Left lung (tissue), 4 donors: ENCODE measurements at regions not wholly inside any gene's neighbourhood (a gene's known extent, or its start where the extent isn't known, plus 50 kb on each side); places are given as distances from the start of the nearest gene placed in this dataset.

Experiments used
- ATAC-seq: fragments of 200-7000 bp; cut with Tn5 transposase; one replicate; pipeline ENCODE4 v1.9.1; 2020; ENCODE audit warnings: moderate library complexity
- DNase-seq, 4 donors: peaks; one replicate each; pipeline ENCODE4 v3.0.0-alpha.2; 2013 to 2020
- H3K27ac ChIP-seq, 2 donors: fragments of 200-600 bp; sonication (generic) in 1 of 2; one replicate each; pipeline versions ENCODE4 v1.5.0 to v1.8.0; 2020 to 2021
- H3K27me3 ChIP-seq, 2 donors: fragments of 200-600 bp; sonication (generic) in 1 of 2; one replicate each; pipeline versions ENCODE4 v1.5.0 to v1.8.0; 2020 to 2021
- H3K36me3 ChIP-seq, 2 donors: fragments of 200-600 bp; sonication (generic) in 1 of 2; one replicate each; pipeline versions ENCODE4 v1.5.0 to v1.8.0; 2020 to 2021
- H3K4me1 ChIP-seq, 2 donors: fragments of 200-600 bp; one replicate each; pipeline ENCODE4 v1.8.0; 2021
- H3K4me3 ChIP-seq, 2 donors: fragments of 200-600 bp; sonication (generic) in 1 of 2; one replicate each; pipeline versions ENCODE4 v1.5.0 to v1.8.0; 2020 to 2021; ENCODE audit warnings: mild to moderate bottlenecking in 1 of 2
- H3K9me3 ChIP-seq, 2 donors: fragments of 200-600 bp; sonication (generic) in 1 of 2; one replicate each; pipeline versions ENCODE4 v1.5.0 to v1.8.0; 2020 to 2021
- intact Hi-C, 2 donors: fragments of 100-400 bp; cut with DNase I; formaldehyde crosslinking; loops; one replicate each; pipeline versions ENCODE4 v1.11.2 to v1.14.2; 2022
- TF ChIP-seq, protein P1 (sequence below), 2 donors: fragments of 200-600 bp; sonication (generic) in 1 of 2; IDR thresholded peaks; one replicate each; pipeline versions ENCODE4 v1.5.0 to v1.8.0; 2021; ENCODE audit warnings: antibody characterized with exemption in 2 of 2
- donor health status: DM: no; HTN: yes; CAD: no.
- donor health status: DM: no; HTN: no; CAD: no.

DNA sequence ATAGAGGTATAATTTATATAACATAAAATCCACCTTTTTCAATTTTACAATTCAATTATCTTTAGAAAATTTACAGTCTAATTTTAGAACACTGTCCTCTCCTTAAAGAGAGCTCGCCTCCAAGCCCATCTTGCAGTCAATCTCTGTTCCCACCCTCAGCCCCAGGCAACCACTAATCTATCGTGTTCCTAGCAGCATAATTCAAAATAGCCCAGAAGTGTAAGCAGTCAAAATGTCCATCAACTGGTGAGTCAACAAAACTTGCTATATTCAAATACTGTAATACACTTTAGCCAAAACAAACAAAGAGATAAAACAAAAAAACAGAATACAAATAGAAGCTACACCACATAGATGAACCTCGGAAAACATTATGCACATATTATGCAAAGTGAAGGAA lies 1006.8 kb upstream of the EEF2KMT start:
- Histone ChIP-seq H3K4me3 (no peak overlapping the region), H3K27ac (no peak overlapping the region), H3K9me3 (peaks cover 0 to 4% of the 10 kb centered on the region in 2 donors), H3K27me3 (no peaks in the 10 kb centered on the region), H3K36me3 (no peaks in the 10 kb centered on the region), H3K4me1 (no peaks in the 10 kb centered on the region)
- TF ChIP-seq, protein P1, sequence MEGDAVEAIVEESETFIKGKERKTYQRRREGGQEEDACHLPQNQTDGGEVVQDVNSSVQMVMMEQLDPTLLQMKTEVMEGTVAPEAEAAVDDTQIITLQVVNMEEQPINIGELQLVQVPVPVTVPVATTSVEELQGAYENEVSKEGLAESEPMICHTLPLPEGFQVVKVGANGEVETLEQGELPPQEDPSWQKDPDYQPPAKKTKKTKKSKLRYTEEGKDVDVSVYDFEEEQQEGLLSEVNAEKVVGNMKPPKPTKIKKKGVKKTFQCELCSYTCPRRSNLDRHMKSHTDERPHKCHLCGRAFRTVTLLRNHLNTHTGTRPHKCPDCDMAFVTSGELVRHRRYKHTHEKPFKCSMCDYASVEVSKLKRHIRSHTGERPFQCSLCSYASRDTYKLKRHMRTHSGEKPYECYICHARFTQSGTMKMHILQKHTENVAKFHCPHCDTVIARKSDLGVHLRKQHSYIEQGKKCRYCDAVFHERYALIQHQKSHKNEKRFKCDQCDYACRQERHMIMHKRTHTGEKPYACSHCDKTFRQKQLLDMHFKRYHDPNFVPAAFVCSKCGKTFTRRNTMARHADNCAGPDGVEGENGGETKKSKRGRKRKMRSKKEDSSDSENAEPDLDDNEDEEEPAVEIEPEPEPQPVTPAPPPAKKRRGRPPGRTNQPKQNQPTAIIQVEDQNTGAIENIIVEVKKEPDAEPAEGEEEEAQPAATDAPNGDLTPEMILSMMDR (IDR thresholded peaks at IDR 0.05), result no peak
- DNase-seq, result no peak
- intact Hi-C loops, result no loop called here
- ATAC-seq, result no peak

GRCh38 chr16:6103561-6103960 lies 1006.0 kb upstream of the EEF2KMT start:
- Histone ChIP-seq H3K27ac (no peak overlapping the region), H3K36me3 (no peaks in the 10 kb centered on the region), H3K9me3 (peaks cover 0 to 4% of the 10 kb centered on the region in 2 donors), H3K4me1 (no peaks in the 10 kb centered on the region), H3K4me3 (no peak overlapping the region), H3K27me3 (no peaks in the 10 kb centered on the region)
- TF ChIP-seq, protein P1 (IDR thresholded peaks at IDR 0.05), result no peak
- intact Hi-C loops, result no loop called here
- ATAC-seq (no peak), DNase-seq (no peak)

DNA sequence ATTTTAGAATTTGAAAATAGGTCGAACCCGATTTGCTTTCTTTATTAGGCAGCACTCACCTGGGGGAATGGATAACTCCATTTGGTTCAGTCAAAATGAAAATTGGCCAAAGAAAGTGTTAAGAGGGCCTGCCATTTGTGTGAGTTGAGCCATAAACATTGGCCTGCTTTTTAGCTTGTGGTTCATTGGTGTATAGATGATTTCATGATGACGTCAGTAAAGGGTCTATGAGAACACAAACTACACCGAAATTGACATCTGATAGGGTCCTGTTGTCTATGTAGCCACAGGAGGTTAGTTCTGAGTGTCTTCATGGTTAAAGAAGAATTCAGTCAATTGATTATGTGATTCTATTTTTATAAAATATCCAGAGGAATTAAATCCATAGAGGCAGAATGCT lies 1001.5 kb upstream of the EEF2KMT start:
- H3K27ac ChIP-seq, result no peak overlapping the region
- intact Hi-C loops, result no loop called here
- ATAC-seq (no peak), DNase-seq (no peak)
- TF ChIP-seq, protein P1 (IDR thresholded peaks at IDR 0.05), result no peak
- no peaks in the 10 kb centered on the region for H3K27me3 ChIP-seq
- no peaks in the 10 kb centered on the region for H3K4me1 ChIP-seq
- H3K36me3 ChIP-seq, result no peaks in the 10 kb centered on the region
- no peak overlapping the region for H3K4me3 ChIP-seq
- peaks cover 0 to 4% of the 10 kb centered on the region in 2 donors for H3K9me3 ChIP-seq

DNA sequence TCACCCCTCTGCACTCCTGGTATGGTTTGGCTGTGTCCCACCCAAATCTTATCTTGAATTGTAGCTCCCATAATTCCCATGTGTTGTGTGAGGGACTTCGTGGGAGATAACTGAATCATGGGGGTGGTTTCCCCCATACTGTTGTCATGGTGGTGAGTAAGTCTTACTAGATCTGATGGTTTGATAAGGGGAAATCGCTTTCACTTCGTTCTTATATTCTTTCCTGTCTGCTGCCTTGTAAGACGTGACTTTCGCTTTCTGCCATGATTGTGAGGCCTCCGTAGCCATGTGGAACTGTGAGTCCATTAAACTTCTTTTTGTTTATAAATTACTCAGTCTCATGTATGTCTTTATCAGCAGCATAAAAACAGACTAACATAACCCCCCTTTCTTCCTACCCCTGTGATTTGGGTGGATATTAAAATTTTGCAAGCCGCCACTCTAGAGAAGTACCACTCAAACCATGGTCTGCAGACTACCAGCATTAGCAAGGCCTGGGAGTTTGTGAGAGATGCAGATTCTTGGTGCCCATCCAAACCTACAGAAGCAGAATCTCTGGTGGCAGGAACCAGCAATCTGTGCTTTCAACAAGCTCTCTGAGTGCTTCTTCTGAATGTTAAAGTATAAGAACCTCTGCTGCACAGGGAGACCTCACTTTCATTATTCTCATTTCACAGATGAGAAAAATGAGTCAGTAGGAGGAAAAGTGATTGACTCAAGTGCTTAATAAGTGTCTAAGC lies 999.5 kb upstream of the EEF2KMT start:
- ATAC-seq (no peak), DNase-seq (no peak)
- Histone ChIP-seq H3K9me3 (peaks cover 0 to 12% of the 10 kb centered on the region in 2 donors), H3K27ac (no peak overlapping the region), H3K4me3 (no peak overlapping the region), H3K27me3 (no peaks in the 10 kb centered on the region), H3K4me1 (no peaks in the 10 kb centered on the region), H3K36me3 (no peaks in the 10 kb centered on the region)
- intact Hi-C loops, result no loop called here
- TF ChIP-seq, protein P1 (IDR thresholded peaks at IDR 0.05), result no peak

DNA sequence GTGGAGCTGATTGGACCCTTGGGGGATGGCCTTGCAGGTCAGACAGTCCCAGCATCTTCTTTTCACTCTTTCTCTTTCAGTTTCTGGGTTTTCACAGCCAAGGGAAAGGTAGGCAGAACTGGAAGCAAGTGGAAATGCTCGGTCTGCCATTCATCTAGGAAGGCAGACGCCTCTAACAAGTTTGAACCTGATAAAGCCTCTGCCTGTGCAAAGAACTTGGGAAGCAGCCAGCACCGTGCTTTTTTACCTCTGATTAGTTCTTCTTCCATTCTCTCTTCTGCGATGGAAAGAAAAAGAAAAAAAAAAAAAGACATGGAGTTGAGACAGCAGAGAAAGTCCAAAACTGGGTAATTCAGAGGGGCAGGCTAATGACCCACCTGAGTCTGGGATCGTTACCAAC lies 997.8 kb upstream of the EEF2KMT start:
- no peaks in the 10 kb centered on the region for H3K36me3 ChIP-seq
- DNase-seq (no peak), ATAC-seq (no peak)
- H3K4me3 ChIP-seq, result no peak overlapping the region
- H3K27me3 ChIP-seq, result no peaks in the 10 kb centered on the region
- H3K27ac ChIP-seq, result no peak overlapping the region
- intact Hi-C loops, result no loop called here
- peaks cover 0 to 12% of the 10 kb centered on the region in 2 donors for H3K9me3 ChIP-seq
- no peaks in the 10 kb centered on the region for H3K4me1 ChIP-seq
- TF ChIP-seq, protein P1 (IDR thresholded peaks at IDR 0.05), result no peak
